GM23338 (cell line): ENCODE measurements at regions not wholly inside any gene's neighbourhood (a gene's known extent, or its start where the extent isn't known, plus 50 kb on each side); places are given as distances from the start of the nearest gene placed in this dataset.

Experiments
- ATAC-seq: fragments of 200-7000 bp; cut with Tn5 transposase; 3 replicates; pipeline ENCODE4 v1.9.1; 2020
- DNase-seq: peaks from one replicate; pipeline ENCODE4 v3.0.0-alpha.2; 2015; ENCODE audit warnings: low spot score
- H2AFZ ChIP-seq: fragments of 200-600 bp; sonication (generic); 2 replicates; pipeline ENCODE4 v1.8.0; 2016; ENCODE audit warnings: antibody characterized with exemption, mild to moderate bottlenecking, moderate library complexity
- H3F3A ChIP-seq: fragments of 200-600 bp; sonication (generic); replicated peaks from 2 replicates; pipeline ENCODE4 v1.8.0; 2017; ENCODE audit warnings: antibody characterized with exemption, mixed run types, low read depth
- H3K27ac ChIP-seq: fragments of 200-600 bp; sonication (generic); 2 replicates; pipeline ENCODE4 v1.6.1; 2016; ENCODE audit warnings: low read depth
- H3K27me3 ChIP-seq: fragments of 200-600 bp; sonication (generic); 2 replicates; pipeline ENCODE4 v1.8.0; 2016; ENCODE audit warnings: mild to moderate bottlenecking, mixed run types, moderate library complexity; ENCODE audit not compliant: insufficient read depth
- H3K36me3 ChIP-seq: fragments of 200-600 bp; sonication (generic); 2 replicates; pipeline ENCODE4 v1.8.0; 2016; ENCODE audit warnings: mild to moderate bottlenecking; ENCODE audit not compliant: insufficient read depth
- H3K4me1 ChIP-seq: fragments of 200-600 bp; sonication (generic); 2 replicates; pipeline ENCODE4 v1.8.0; 2016; ENCODE audit warnings: mild to moderate bottlenecking, moderate library complexity; ENCODE audit not compliant: insufficient read depth
- H3K4me2 ChIP-seq: fragments of 200-600 bp; sonication (generic); 2 replicates; pipeline ENCODE4 v1.7.1; 2017; ENCODE audit warnings: mixed run types
- H3K4me3 ChIP-seq: fragments of 200-600 bp; sonication (generic); 2 replicates; pipeline ENCODE4 v1.6.1; 2016; ENCODE audit warnings: mixed run types
- H3K79me2 ChIP-seq: fragments of 200-600 bp; sonication (generic); replicated peaks from 2 replicates; pipeline ENCODE4 v1.8.0; 2017; ENCODE audit warnings: mild to moderate bottlenecking; ENCODE audit not compliant: insufficient read depth
- H3K9me2 ChIP-seq: fragments of 200-600 bp; sonication (generic); 2 replicates; pipeline ENCODE4 v1.8.0; 2017; ENCODE audit not compliant: insufficient read depth
- H4K20me1 ChIP-seq: fragments of 200-600 bp; sonication (generic); replicated peaks from 2 replicates; pipeline ENCODE4 v1.8.0; 2017; ENCODE audit warnings: mild to moderate bottlenecking; ENCODE audit not compliant: insufficient read depth
- H3K27ac Mint-ChIP-seq: 2 replicates; pipeline ENCODE4 v1.8.0; 2020; ENCODE audit warnings: inconsistent platforms, mild to moderate bottlenecking, moderate library complexity, mixed read lengths
- H3K27me3 Mint-ChIP-seq: 3 replicates; pipeline ENCODE4 v1.8.0; 2022; ENCODE audit warnings: low read depth, mild to moderate bottlenecking, moderate library complexity, mixed read lengths, inconsistent platforms; ENCODE audit not compliant: insufficient read depth, poor library complexity
- H3K36me3 Mint-ChIP-seq: 3 replicates; pipeline ENCODE4 v1.8.0; 2021; ENCODE audit warnings: low read depth, mild to moderate bottlenecking, inconsistent platforms, moderate library complexity, mixed read lengths
- H3K4me1 Mint-ChIP-seq: 3 replicates; pipeline ENCODE4 v1.8.0; 2020; ENCODE audit warnings: mild to moderate bottlenecking, inconsistent platforms, mixed read lengths
- H3K4me3 Mint-ChIP-seq: 3 replicates; pipeline ENCODE4 v1.8.0; 2021; ENCODE audit warnings: moderate library complexity, mild to moderate bottlenecking, inconsistent platforms, mixed read lengths
- H3K9me3 Mint-ChIP-seq: 3 replicates; pipeline ENCODE4 v1.8.0; 2020; ENCODE audit warnings: moderate library complexity, mild to moderate bottlenecking, inconsistent platforms, mixed read lengths
- CREB1 ChIP-seq: fragments of 250-450 bp; sonication (Bioruptor Pico); IDR thresholded peaks from 2 replicates; pipeline ENCODE4 v1.5.0; 2020; ENCODE audit warnings: low read depth, mild to moderate bottlenecking, moderate library complexity
- CTCF ChIP-seq, 2 experiments: fragments of 200-600 bp in 1 of 2; sonication (generic) in 1 of 2; conservative IDR thresholded peaks; 2 replicates each; pipeline versions ENCODE4 v1.5.1 to v1.6.1; 2016 to 2017; ENCODE audit warnings: antibody characterized with exemption in 2 of 2, low read depth in 2 of 2, mild to moderate bottlenecking in 2 of 2, moderate library complexity in 1 of 2
- JUNB ChIP-seq: IDR thresholded peaks from one replicate; pipeline ENCODE4 v1.6.1; 2016; ENCODE audit warnings: antibody characterized with exemption; ENCODE audit not compliant: unreplicated experiment
- POLR2AphosphoS5 ChIP-seq: IDR thresholded peaks from 2 replicates; pipeline ENCODE4 v1.6.1; 2016; ENCODE audit warnings: antibody characterized with exemption, low read depth
- STAT1 ChIP-seq: IDR thresholded peaks from one replicate; pipeline ENCODE4 v1.6.1; 2016; ENCODE audit warnings: antibody characterized with exemption; ENCODE audit not compliant: unreplicated experiment
- ZNF331 ChIP-seq: fragments of 250-450 bp; sonication (Bioruptor Pico); IDR thresholded peaks from 2 replicates; pipeline ENCODE4 v1.5.0; 2020; ENCODE audit warnings: low read depth, mild to moderate bottlenecking, moderate library complexity
- TF ChIP-seq, protein P1 (sequence below): IDR thresholded peaks from one replicate; pipeline ENCODE4 v1.6.1; 2018; ENCODE audit warnings: antibody characterized with exemption; ENCODE audit not compliant: unreplicated experiment
- TF ChIP-seq, protein P2 (sequence below): fragments of 250-450 bp; sonication (Bioruptor Pico); IDR thresholded peaks from 2 replicates; pipeline ENCODE4 v1.5.0; 2020; ENCODE audit warnings: mild to moderate bottlenecking, moderate library complexity

DNA sequence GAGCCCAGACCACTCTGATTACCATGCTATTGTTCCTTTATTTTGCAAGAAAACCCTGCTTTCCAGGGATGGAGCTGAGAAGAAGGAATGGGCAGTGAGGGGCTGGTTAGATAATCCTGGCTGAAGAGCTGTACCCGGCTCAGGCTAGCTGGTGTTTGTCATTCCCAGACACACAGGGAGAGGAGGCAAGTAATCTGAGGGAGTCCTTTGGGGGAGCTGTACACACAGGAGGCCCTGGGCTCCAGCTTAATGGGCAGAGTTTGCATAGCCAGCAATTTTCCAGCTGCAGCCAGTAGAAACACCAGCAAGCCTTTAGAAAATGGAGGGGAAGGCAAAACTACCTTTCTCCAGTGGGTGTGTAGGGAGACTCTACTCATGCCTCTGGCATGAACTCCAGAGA, 259.3 kb downstream of the SOX11 start:
- H3K27me3 Mint-ChIP-seq, result peaks cover 2% of the 10 kb centered on the region
- Histone ChIP-seq H3K4me3 (no peak overlapping the region), H3K36me3 (no peaks in the 10 kb centered on the region), H3K4me1 (no peaks in the 10 kb centered on the region), H3K9me2 (no peaks in the 10 kb centered on the region), H3F3A (no peaks in the 10 kb centered on the region), H2AFZ (no peak overlapping the region), H3K27ac (no peak overlapping the region), H3K79me2 (no peaks in the 10 kb centered on the region), H3K4me2 (no peak overlapping the region), H4K20me1 (no peaks in the 10 kb centered on the region), H3K27me3 (no peaks in the 10 kb centered on the region)
- no peak overlapping the region for H3K4me3 Mint-ChIP-seq
- peaks cover 12% of the 10 kb centered on the region; the same call in 1 of the 3 replicates for H3K36me3 Mint-ChIP-seq
- H3K4me1 Mint-ChIP-seq, result peaks cover 5% of the 10 kb centered on the region
- peaks cover 35% of the 10 kb centered on the region for H3K9me3 Mint-ChIP-seq
- DNase-seq, result no peak
- H3K27ac Mint-ChIP-seq, result no peak overlapping the region
- no peak for ATAC-seq
- TF ChIP-seq POLR2AphosphoS5 (no peak), CREB1 (CRISPR knock-in tag) (no peak), CTCF (conservative IDR thresholded peaks at IDR 0.05; ENCODE audit: low read depth in 2 of 2) (no peak), JUNB (no peak), ZNF331 (CRISPR knock-in tag) (no peak), STAT1 (no peak)
- TF ChIP-seq, protein P1, sequence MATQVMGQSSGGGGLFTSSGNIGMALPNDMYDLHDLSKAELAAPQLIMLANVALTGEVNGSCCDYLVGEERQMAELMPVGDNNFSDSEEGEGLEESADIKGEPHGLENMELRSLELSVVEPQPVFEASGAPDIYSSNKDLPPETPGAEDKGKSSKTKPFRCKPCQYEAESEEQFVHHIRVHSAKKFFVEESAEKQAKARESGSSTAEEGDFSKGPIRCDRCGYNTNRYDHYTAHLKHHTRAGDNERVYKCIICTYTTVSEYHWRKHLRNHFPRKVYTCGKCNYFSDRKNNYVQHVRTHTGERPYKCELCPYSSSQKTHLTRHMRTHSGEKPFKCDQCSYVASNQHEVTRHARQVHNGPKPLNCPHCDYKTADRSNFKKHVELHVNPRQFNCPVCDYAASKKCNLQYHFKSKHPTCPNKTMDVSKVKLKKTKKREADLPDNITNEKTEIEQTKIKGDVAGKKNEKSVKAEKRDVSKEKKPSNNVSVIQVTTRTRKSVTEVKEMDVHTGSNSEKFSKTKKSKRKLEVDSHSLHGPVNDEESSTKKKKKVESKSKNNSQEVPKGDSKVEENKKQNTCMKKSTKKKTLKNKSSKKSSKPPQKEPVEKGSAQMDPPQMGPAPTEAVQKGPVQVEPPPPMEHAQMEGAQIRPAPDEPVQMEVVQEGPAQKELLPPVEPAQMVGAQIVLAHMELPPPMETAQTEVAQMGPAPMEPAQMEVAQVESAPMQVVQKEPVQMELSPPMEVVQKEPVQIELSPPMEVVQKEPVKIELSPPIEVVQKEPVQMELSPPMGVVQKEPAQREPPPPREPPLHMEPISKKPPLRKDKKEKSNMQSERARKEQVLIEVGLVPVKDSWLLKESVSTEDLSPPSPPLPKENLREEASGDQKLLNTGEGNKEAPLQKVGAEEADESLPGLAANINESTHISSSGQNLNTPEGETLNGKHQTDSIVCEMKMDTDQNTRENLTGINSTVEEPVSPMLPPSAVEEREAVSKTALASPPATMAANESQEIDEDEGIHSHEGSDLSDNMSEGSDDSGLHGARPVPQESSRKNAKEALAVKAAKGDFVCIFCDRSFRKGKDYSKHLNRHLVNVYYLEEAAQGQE, result no peak
- TF ChIP-seq, protein P2, sequence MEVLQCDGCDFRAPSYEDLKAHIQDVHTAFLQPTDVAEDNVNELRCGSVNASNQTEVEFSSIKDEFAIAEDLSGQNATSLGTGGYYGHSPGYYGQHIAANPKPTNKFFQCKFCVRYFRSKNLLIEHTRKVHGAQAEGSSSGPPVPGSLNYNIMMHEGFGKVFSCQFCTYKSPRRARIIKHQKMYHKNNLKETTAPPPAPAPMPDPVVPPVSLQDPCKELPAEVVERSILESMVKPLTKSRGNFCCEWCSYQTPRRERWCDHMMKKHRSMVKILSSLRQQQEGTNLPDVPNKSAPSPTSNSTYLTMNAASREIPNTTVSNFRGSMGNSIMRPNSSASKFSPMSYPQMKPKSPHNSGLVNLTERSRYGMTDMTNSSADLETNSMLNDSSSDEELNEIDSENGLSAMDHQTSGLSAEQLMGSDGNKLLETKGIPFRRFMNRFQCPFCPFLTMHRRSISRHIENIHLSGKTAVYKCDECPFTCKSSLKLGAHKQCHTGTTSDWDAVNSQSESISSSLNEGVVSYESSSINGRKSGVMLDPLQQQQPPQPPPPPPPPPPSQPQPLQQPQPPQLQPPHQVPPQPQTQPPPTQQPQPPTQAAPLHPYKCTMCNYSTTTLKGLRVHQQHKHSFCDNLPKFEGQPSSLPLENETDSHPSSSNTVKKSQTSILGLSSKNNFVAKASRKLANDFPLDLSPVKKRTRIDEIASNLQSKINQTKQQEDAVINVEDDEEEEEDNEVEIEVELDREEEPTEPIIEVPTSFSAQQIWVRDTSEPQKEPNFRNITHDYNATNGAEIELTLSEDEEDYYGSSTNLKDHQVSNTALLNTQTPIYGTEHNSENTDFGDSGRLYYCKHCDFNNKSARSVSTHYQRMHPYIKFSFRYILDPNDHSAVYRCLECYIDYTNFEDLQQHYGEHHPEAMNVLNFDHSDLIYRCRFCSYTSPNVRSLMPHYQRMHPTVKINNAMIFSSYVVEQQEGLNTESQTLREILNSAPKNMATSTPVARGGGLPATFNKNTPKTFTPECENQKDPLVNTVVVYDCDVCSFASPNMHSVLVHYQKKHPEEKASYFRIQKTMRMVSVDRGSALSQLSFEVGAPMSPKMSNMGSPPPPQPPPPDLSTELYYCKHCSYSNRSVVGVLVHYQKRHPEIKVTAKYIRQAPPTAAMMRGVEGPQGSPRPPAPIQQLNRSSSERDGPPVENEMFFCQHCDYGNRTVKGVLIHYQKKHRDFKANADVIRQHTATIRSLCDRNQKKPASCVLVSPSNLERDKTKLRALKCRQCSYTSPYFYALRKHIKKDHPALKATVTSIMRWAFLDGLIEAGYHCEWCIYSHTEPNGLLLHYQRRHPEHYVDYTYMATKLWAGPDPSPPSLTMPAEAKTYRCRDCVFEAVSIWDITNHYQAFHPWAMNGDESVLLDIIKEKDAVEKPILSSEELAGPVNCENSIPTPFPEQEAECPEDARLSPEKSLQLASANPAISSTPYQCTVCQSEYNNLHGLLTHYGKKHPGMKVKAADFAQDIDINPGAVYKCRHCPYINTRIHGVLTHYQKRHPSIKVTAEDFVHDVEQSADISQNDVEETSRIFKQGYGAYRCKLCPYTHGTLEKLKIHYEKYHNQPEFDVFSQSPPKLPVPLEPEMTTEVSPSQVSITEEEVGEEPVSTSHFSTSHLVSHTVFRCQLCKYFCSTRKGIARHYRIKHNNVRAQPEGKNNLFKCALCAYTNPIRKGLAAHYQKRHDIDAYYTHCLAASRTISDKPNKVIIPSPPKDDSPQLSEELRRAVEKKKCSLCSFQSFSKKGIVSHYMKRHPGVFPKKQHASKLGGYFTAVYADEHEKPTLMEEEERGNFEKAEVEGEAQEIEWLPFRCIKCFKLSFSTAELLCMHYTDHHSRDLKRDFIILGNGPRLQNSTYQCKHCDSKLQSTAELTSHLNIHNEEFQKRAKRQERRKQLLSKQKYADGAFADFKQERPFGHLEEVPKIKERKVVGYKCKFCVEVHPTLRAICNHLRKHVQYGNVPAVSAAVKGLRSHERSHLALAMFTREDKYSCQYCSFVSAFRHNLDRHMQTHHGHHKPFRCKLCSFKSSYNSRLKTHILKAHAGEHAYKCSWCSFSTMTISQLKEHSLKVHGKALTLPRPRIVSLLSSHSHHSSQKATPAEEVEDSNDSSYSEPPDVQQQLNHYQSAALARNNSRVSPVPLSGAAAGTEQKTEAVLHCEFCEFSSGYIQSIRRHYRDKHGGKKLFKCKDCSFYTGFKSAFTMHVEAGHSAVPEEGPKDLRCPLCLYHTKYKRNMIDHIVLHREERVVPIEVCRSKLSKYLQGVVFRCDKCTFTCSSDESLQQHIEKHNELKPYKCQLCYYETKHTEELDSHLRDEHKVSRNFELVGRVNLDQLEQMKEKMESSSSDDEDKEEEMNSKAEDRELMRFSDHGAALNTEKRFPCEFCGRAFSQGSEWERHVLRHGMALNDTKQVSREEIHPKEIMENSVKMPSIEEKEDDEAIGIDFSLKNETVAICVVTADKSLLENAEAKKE, result no peak
